Activated T-cell treated with anti-CD3 and anti-CD28 coated beads, Interleukin-2, amount 50 U/mL, for 48 hours (primary cell): ENCODE measurements at regions not wholly inside any gene's neighbourhood (a gene's known extent, or its start where the extent isn't known, plus 50 kb on each side); places are given as distances from the start of the nearest gene placed in this dataset.
"Not testable (repeated sequence)": the region's sequence is repeated elsewhere in the genome, so short reads cannot be mapped to it uniquely, and the experiment has no call there.

Source experiments
- DNase-seq, 2 experiments: peaks; one replicate each; pipeline ENCODE4 v3.0.0-alpha.2; 2020

DNA sequence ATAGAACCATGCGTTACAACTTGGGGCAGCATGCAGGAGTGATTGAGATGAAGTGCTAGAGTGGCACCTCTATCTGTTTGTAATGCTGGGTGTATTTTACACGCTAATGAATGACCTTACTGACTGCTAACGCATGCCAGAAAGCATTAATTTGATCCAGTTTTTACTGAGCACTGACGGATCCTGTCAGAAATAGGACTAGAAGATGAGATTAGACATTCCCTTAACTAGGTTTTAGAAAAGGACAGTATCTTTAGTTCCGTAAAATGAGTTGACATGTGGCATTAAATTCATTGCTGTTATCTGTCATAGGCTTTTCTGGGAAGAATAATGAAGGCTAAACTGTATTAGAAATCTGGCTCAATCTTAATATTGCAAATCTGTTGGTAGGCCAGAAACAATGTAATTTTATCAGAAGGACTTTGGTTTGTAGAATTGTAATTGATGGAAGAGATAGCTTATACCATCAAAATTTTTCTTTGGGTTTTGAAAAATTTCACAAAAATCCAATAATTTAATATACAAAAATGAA, 140.4 kb upstream of the WDFY3 start:
- DNase-seq = no peak

DNA sequence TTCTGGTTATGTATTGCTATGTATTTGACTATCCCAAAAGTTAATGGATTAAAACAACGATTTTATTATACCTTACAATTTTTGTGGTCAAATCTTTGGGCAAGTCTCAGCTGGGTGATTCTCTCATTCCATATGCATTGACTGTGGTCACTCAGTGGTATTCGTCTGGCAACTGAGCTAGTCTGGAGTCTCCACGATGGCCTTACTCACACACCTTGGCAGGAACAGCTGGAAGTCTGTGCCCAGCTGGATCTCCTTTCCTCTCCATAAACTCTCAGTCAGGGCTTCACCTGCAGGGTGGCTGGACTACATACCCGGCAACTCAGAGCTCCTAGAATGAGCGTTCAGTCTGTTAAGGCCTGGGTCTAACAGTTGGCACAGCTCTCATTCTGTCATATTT, 141.1 kb upstream of the WDFY3 start:
- DNase-seq = no peak

- DNase-seq = no peak
Measured at GRCh38 chr4:85113706-85114105, 147.2 kb upstream of the WDFY3 start.

- no peak for DNase-seq
Measured at GRCh38 chr4:85114526-85114925, 148.0 kb upstream of the WDFY3 start.

- no peak for DNase-seq
Measured at GRCh38 chr4:85116008-85116407, 149.5 kb upstream of the WDFY3 start.

- DNase-seq = no peak
Measured at GRCh38 chr4:85125688-85126087, 159.2 kb upstream of the WDFY3 start.

- DNase-seq = no peak
Measured at GRCh38 chr4:85126991-85127591, 160.6 kb upstream of the WDFY3 start.

- peak; percentile 17 to 18 for DNase-seq
Measured at GRCh38 chr4:85127653-85128052, 161.2 kb upstream of the WDFY3 start.

- DNase-seq = no peak
Measured at GRCh38 chr4:85128246-85129204, 162.0 kb upstream of the WDFY3 start.

- DNase-seq = not testable (repeated sequence)
Measured at GRCh38 chr4:85129354-85130125, 163.1 kb upstream of the WDFY3 start.

GRCh38 chr4:85132117-85132516, 165.6 kb upstream of the WDFY3 start:
- no peak for DNase-seq

DNA sequence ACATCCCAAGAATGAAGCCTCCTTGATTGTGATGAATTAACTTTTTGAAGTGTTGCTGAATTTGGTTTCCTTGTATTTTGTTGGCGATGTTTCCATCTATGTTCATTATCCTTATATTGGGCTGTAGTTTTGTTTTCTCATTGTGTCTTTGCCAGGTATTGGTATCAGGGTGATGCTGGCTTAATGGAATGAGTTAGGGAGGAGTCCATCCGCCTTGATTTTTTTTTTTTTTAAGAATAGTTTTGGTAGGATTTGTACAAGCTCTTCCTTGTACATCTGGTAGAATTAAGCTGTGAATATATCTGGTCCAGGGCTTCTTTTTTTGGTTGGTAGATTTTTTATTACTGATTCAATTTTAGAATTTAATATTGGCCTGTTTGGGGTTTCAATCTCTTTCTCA, 166.1 kb upstream of the WDFY3 start:
- DNase-seq = no peak

- not testable (repeated sequence) for DNase-seq
Measured at GRCh38 chr4:85139749-85140148, 173.3 kb upstream of the WDFY3 start.

DNA sequence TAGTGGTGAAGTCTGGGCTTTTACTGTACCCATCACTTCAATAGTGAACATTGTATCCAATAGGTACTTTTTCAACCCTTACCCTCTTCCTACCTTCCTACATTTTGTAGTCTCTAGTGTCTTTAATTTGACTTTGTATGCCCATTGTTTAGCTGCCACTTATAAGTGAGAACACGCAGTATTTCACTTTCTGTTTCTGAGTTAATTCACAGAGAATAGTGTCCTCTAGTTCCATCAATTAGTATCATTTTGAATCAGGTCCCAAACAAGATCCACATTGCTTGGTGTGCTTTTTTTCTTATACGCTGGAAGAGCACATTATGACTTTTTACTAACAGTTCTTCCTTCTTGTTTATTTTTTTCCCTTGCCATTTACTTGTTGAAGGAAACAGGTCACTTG, 176.0 kb upstream of the WDFY3 start:
- DNase-seq = no peak

DNA sequence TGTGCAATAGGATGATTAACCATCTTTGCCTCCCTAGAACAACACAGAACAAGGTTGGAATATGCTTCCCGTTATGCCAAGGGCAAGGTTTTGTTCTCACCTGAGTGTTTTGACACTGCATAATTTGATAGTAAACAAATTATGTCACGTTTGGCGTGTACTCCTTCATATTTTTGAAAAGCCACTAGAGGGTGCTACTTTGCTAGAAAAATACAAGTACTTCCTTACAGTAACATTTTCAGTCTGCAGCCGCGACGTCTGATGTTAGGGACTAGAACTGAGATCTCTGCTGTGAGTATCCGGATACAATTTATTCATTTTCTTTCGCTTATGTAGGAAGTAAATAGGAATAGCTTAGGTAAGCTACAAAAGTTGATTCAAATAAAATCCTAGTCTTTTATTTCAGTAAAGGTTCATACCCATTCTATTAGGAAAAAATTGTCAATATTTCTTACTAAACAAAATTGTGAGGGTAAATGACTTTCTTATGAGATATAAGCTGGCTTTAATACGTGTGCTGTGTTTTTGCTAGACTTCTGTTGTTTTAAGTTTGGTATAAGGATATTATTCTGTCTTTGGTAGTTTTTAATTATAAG, 181.1 kb upstream of the WDFY3 start:
- no peak for DNase-seq

- no peak for DNase-seq
Measured at GRCh38 chr4:85149676-85150075, 183.2 kb upstream of the WDFY3 start.

- DNase-seq = no peak
Measured at GRCh38 chr4:85151371-85151770, 184.9 kb upstream of the WDFY3 start.

DNA sequence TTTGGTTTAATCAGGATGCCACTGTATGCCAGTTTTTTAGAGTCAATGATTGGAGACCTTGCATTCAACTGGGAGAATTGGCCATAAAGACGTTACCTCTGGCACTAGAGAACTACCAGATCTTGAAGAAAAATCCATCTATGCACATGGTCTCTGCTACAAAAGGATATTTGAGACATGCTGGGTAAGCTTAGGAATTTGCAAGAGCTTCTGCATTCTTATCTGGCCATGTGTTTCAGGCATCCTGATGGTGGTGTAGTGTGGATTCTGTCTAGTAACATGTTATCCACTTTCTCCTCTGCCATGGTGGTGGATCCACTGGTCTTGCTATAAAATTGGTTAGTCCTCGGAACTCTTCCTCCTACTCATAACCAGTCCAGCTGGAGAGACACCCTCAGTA, 185.3 kb upstream of the WDFY3 start:
- no peak for DNase-seq

GRCh38 chr4:85152480-85152879, 186.0 kb upstream of the WDFY3 start:
- DNase-seq = no peak

- no peak for DNase-seq
Measured at GRCh38 chr4:85153221-85153620, 186.7 kb upstream of the WDFY3 start.

DNA sequence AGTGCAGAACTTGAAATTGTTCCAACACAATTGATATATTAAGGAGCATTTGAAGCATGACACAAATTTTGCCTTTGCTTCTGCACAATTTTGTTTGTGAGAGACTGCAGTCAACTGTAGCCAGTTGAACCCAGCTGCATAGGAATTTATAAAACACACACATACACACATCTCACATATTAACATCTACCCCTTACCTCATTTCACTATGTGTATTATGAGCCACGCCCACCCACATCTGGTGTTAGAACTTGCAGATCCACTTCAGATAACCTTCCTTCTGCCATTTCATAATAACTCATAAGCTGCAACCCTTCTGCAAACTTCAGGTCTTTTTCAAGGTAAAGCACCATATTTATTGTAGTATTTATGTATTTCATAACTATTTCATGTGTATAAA, 188.1 kb upstream of the WDFY3 start:
- DNase-seq = no peak

GRCh38 chr4:85165808-85166207, 199.3 kb upstream of the WDFY3 start:
- no peak for DNase-seq

DNA sequence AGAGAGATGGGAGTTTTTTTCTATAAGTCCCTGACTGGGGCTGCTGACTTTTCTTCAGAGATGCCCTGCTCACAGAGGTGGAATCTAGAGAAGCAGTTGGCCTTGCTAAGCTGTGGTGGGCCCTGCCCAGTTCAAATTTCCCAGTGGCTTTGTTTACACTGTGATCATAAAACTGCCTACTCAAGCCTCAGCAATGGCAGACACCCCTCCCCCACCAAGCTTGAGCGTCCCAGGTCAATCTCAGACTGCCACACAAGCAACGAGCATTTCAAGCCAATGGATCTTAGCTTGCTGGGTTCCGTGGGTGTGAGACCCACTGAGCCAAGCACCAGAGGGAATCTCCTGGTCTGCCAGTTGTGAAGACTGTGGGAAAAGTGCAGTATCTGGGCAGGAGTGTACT, 199.8 kb upstream of the WDFY3 start:
- no peak for DNase-seq
